NCI-H2171 (cell line): ENCODE measurements at regions not wholly inside any gene's neighbourhood (a gene's known extent, or its start where the extent isn't known, plus 50 kb on each side); places are given as distances from the start of the nearest gene placed in this dataset.
"Not testable (repeated sequence)": the region's sequence is repeated elsewhere in the genome, so short reads cannot be mapped to it uniquely, and the experiment has no call there.

ENCODE experiments used
- DNase-seq: peaks from one replicate; lab custom pipeline; 2025; lab: John Stamatoyannopoulos, UW

DNA sequence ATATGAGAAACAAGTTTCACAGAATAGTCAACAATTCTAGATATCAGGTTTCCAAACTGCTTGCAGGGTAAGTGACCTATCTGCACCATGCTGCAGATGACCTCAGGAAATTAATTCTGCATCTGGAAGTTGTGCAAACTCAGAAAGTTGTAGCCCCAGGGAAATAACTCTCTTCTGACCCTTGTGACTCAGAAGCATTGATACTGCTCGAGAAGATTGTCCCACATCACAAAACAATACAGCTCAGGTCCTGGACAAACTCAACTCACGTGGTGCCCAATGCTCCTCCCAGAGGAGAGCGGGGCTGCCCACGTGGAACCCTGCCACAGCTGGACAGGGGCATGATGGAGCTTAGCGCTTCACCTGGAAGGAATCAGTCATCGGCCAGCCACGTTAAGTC lies 221.9 kb upstream of the LRRC61 start:
- not testable (repeated sequence) for DNase-seq

DNA sequence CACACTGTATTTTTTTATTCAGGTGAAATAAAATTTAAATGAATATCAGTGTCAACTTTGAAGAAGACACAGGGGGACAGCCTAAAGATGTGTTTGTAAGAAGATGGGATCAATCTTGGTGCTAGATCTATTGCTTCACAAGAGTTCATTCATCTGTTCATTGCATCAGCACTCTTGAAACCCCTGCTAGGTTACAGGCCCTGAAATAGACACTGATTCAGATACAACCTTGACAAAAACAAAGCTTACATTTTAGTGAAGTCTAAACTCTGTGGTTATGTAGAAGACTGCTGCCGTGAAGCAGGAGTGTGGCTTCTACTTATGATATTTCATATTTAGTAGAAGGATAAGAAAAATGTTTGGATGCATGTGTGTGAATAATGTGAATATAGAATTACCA lies 215.9 kb upstream of the LRRC61 start:
- DNase-seq = not testable (repeated sequence)

DNA sequence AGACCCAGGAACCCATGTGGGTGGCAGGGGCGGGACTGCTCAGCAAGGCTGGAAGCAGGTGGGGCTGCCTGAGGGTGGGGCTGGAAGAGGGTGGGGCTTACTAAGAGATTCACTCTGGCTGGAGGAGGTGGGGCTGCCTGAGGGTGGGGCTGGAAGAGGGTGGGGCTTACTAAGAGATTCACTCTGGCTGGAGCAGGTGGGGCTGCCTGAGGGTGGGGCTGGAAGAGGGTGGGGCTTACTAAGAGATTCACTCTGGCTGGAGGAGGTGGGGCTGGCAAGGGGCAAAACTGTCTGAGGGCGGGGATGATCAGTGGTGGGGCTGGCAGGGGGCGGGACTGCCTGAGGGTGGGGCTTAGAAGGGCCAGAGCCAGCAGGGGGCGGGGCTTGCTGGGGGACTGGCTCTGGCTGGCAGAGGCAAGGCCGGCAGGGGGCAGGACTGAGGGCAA lies 212.8 kb upstream of the LRRC61 start:
- not testable (repeated sequence) for DNase-seq

DNA sequence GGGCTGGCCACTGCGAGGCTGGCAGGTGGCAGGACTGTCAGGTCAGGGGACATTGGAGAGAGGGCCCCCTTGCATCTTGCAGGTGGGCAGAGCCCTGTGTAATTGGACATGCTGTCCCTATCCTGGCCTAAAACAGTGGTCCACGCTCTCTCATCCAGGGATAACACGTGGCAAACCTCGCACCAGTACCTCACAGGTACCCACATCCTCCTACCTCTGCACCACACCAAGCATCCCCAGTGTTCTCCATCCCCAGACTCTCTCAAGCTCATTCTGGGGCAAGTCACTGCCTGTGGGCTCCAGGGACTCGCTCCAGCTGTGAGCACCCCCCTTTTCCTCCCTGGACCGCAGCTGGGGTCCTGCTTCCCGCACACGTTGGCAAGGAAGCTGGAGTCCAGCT lies 212.3 kb upstream of the LRRC61 start:
- DNase-seq = not testable (repeated sequence)

DNA sequence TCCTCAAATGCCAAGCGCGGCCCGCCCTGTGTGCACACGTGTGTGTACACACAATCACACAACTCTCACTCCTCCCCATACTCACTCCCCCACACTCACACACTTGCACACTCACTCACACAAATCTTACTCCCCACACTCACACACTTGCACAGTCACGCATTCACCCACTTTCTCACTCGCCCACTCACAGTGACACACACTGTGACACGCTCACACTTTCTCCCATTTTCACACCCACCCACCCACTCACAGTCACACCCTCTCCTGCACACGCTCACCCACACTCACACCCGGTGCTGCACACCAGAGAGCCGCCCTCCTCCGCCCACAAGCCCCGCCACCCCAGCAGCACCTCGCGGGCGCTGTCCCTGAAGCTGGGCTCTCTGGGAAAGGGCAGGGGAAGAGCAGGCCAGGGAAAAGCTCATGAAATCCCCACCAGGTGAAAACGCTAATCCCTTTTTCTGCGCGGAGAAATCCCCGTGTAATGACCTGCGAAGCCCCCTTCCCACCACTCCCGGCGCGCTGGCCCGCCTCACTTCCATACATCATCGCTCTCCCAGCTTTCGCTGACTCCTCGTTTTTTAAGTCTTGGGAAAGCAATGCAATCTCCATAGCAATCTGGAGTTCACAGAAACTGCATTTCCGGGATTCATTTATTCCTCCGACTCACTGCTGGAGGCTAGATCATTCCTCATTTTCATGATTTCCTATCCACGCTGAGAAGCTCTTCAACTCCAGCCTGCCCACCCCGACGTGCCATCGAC lies 211.6 kb upstream of the LRRC61 start:
- DNase-seq = not testable (repeated sequence)

DNA sequence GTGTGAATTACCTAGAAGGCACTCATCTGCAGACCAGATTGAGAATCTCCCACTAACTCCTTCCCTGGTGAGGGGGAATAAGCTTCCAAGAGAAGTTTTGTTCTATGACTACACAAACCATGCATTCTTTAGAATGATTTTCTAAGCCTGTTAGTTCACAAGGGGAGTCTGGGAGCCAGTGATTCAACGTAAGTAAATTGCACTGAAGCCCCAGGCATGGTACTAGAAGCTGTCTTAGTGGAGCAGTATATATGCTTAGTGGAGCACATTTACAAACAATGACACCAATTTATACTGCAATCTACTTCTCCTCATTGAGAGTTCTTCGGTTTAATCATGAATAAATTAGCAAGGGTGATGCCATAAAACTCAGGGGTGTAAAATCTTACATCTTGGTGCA lies 209.9 kb upstream of the LRRC61 start:
- DNase-seq = not testable (repeated sequence)

DNA sequence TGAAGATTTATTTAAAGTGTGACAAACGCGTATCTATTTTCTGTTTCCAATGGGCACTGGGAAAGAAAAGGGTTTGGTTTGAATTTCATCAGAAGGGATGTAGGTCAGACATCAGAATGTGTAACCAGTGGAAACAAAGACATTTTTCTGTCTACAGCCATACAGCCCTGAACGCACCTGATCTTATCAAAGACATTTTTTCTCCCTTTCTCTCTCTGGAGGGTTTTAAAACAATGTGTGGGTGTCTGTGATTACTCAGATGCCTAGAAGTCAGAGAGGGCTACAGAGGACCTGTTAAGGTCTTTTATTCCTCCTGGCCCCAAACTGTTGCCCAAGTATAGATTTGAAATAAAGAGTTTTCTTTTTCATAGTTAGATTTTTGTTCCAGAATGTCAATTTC lies 208.6 kb upstream of the LRRC61 start:
- DNase-seq = not testable (repeated sequence)

DNA sequence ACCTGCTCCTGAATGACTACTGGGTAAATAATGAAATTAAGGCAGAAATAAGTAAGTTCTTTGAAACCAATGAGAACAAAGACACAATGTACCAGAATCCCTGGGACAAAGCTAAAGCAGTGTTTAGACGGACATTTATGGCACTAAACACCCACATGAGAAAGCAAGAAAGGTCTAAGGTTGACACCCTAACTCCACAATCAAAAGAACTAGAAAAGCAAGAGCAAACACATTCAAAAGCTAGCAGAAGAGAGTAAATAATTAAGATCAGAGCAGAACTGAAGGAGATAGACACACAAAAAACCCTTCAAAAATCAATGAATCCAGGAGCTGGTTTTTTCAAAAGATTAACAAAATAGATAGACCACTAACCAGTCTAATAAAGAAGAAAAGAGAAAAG lies 203.2 kb upstream of the LRRC61 start:
- DNase-seq = not testable (repeated sequence)

DNA sequence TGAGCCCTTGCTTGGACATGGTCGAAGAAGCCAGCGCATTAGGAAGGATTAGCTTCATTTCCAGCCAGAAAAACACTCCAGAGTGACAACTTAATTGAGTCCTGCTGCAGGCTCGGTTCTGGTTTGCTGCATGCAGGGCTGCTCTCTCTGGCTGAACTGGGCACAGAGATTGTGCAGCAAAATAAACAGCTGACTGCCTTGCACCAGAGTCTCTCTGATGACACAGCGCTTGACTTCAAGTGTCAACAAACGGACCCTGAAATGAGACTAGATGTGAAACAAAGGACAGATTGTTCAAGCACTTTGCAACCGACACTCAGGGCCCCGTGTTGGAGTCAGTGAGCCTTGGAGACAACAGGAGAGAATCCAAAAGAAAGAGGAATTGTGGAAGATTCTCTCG lies 197.3 kb upstream of the LRRC61 start:
- DNase-seq = not testable (repeated sequence)

DNA sequence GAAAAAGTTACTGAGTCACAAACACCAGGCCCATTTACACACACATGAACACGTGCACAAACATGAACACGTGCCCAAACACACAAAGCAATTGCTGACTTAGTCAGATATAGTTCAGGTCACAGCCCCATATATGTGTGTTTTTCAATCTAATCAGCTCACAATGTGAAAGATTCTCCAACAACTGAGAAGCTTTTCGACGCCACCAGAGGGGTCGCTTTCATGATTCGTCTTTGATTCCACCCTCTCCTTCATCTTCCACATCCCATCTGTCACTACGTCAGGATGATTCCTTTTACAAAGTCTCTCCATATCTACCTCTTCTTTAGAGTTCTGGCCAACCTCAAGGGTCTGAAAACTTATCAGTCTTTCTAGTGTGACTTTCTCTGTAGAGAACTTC lies 188.7 kb upstream of the LRRC61 start:
- not testable (repeated sequence) for DNase-seq

DNA sequence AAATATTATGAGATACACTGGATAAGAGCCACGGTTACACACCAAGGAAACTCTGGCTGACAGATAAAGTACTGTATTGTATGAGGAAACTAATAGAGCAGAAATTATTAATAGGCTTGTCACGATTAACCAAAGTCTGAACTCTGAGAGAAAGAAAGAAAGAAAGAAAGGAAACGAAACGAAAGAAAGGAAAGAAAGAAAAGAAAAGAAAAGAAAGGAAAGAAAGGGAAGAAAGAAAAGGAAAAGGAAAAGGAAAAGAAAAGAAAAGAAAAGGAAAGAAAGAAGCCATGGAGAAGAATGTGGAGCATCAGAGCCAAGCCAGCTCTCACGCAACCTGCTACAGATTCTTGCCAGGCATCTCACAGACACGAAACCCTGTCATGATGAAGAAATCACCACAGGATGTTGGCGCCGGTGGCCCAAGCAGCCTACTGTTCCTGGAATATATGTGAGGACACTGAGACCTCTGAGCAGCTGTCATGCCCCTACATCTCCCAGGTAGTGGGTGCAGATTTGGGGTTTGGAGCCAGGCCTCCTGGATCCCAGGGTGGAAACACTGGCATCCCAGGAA lies 187.4 kb upstream of the LRRC61 start:
- not testable (repeated sequence) for DNase-seq

DNA sequence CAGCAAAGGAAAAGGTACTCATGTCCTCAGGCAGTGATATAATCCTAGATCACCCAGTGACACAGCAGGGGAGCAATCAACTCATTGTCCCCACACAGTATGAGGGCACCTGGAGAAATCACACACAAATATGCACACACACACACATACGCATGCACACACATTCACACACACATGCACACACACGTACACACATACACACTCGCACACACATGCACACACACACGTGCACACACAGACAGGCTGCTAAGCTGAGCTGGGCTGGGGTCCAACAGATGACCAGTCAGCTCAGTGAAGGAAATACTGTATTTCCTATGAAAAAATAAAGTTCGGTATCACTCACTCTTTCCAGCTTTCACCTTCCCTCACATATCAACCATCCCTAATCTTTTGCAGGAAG lies 183.3 kb upstream of the LRRC61 start:
- DNase-seq = not testable (repeated sequence)

DNA sequence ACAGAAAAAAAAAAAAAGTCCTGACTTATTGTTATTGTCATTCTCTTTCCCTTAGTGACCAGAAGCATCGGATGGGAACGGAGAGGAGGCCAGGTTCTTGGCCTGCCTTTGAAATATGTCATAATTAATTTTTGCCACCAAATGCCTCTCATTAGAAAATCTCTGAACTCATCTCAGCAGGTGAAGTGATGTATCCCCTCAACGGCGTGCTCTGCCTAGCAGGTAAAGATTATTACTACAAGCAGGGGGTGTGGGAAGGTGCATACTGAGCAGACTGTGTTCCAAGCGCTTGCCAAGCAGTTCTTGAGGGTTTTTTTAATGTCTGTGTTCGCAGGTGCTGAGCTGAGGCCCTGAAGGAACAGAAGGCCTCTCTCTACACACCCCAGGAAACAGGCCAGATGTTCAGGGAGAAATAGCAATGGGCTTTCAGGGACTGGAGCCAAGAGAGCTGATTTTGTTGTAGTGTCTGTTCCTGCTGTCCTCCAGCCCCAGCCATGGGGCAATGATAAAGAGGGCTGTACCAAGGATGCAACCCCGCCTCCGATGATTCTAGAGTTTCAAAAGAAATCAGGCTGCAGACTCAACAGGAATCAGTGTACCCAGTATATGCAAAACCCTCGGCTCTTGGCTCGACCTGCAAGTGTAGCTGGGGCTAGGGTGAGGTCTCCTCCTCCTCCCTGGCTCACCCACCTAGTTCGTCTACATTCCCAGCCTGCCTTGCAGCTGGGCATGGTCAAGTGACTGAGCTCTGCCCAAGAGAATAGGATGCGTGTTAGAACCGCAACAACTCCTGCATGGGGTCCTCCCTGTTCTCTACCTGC lies 181.4 kb upstream of the LRRC61 start:
- DNase-seq = peak; percentile 38

DNA sequence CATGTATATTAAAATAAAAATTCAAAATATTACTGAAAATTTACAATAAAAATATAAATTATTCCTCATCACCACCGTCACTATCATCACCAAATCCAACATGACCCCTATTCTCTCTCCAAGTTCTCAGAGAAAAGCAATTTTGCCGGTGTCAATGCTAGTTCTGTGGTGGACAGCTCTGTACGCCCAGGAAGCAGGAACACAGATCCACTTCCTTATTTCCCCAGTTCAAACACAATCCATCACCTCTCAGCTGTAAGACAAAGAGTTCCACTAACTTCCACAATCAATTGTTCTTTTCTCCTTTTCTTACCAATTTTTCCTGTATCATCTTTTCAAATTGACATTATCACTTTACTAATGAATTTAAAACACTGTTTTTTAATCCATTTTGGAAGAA lies 177.0 kb upstream of the LRRC61 start:
- not testable (repeated sequence) for DNase-seq

DNA sequence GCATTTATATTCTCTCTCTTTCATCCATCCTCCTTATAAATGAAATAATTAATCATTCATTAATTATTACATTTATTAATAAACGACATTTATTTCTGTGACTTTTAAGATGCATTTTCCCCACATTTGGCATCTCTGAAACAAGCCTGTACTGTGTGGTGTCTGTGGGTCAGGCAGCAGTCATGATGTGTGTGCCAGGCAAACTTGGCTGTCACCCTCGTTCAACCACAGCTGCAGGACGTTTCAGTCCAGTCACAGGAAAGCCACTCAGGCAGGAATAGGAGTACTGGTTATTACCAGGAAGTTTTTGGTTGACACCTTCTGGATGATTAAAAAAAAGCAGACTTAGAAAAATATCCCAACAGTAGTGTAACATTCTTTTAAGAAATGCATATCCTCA lies 175.6 kb upstream of the LRRC61 start:
- DNase-seq = not testable (repeated sequence)

DNA sequence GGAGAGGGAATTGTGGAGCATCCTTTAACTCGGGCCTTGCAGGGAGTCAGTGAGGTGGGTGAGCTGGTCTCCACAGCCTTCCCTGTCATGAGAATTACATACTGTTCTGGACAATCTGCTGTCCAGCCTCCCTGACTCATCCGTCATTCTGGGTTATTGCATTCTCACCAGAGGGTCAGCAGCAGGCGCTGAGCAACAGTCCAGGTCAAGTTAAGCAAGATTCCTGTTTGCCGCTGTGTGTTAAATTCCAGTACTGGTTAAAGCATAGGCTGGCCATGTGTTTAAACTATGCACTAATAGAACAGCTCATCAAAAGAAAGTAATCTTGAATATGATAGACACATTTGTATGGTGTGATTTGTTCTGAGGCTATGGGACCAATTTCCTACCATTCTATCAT lies 167.1 kb upstream of the LRRC61 start:
- not testable (repeated sequence) for DNase-seq

DNA sequence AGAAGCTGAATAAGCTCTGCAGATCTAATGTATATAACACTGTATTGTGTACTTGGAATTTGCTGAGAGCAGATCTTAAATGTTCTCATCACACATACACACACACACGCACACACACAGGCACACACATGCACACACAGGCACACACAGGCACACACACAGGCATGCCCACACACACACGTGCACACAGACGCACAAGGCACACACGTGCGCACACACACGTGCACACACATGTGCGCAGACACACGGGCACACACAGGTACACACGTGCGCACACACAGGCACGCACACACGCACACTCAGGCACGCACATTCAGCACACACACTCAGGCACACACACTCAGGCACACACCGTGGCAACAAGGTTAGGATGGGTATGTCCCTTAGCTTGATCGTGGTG lies 164.5 kb upstream of the LRRC61 start:
- DNase-seq = not testable (repeated sequence)

DNA sequence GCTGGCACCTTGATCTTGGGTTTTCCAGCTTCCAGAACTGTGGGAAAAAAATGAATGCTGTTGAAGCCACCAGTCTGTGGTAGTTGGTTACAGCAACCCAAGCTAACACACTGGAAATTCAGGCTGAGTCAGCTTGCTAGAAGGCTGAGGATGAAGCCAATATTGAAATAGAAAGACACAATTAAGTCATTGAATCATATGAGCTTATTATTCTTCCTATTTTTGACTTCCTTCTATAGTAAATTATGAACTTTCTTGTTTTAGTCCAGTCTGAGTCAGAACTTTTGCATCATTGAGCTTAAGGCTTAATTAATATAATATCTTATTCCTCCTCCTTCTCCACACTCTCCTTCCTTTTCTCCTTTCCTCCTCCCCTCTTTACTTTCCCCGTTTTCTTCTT lies 153.6 kb upstream of the LRRC61 start:
- DNase-seq = not testable (repeated sequence)

DNA sequence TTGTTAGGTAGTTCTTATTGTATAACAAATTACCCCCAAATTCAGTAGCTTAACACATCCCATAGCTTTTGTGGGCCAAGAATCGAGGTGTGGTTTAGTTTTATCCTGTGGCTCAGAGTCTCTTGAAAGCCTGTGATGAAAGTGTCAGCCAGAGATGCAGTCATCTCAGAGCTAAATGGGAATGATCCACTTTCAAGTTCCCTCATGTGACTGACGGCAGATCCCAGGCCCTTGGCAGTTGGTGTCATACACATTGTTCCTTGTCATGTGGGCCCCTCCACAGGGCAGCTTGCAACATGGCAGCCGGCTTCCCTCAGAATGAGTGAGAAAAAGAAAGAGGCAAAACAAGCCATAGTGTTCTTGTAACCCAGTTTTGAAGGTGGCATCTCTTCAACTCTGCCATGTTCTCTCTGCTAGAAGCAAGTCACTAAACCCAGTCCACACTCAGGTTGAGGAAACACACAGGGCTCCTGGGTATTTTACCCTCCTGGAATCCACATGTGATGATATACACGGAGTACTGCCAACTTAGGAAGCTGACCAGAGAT lies 153.1 kb upstream of the LRRC61 start:
- DNase-seq = not testable (repeated sequence)

DNA sequence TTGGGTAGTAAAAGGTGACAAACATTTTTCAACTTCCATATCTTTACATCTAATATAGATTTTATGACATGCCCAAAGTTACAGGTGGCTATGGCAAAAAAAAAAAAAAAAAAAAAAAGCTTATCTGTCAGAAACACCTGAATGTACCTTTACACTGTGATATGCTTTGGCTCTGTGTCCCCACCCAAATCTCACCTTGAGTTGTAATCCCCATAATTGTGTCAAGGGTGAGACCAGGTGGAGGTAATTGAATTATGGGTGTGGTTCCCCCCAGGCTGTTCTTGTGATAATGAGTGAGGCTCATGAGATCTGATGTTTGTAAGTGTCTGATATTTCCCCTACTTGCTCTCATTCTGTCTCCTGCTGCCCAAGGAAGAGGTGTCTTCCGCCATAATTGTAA lies 139.6 kb upstream of the LRRC61 start:
- DNase-seq = not testable (repeated sequence)

DNA sequence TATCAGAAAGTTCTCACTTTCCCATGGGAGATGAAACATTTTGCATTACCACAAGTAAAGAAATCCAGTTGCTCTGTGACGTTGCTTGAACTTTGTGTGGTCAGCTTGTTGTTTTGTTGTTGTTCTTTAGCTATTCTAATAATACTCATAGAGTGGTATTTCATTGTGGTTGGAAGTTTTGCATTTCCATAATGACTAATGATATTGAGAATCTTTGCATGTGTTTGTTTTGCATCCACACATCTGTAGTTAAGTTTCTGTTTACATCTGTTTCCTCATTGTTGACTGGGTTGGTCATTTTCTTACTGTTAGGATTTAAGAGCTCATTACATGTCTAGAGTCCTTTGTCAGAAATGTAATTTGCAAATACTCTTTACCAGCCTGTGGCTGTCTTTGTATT lies 133.2 kb upstream of the LRRC61 start:
- not testable (repeated sequence) for DNase-seq

DNA sequence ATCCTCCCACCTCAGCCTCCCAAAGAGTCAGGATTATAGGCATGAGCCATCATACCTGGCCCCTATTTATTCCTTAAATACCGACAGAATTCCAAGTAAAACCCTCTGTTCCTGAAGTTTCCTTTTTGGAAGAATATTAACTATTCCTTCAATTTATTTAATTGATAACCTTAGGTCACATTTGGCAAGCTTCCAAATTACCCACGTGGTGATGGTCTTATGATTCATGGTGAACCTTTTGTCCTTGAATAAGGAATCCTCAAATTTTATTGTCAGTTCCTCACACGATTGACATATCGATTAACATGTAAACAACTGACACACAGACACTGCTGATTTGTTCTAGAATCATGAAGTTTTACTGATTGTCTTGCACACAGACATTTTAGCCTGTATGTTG lies 130.6 kb upstream of the LRRC61 start:
- not testable (repeated sequence) for DNase-seq
